B cell (primary cell): ENCODE measurements at regions not wholly inside any gene's neighbourhood (a gene's known extent, or its start where the extent isn't known, plus 50 kb on each side); places are given as distances from the start of the nearest gene placed in this dataset.

Experiments used
- CTCF ChIP-seq: fragments of 200-600 bp; IDR thresholded peaks from one replicate; pipeline ENCODE4 v1.8.0; 2022; ENCODE audit warnings: antibody characterized with exemption, mild to moderate bottlenecking
- EZH2 ChIP-seq: IDR thresholded peaks from 2 replicates; pipeline ENCODE4 v1.6.1; 2012; ENCODE audit warnings: borderline replicate concordance, low read depth, mild to moderate bottlenecking, moderate library complexity, low read length; ENCODE audit not compliant: insufficient read depth, poor library complexity, severe bottlenecking

GRCh38 chr4:183812567-183812966, 92.5 kb upstream of the STOX2 start:
- TF ChIP-seq EZH2 (no peak), CTCF (no peak)
